GM19351 (cell line): ENCODE measurements at regions not wholly inside any gene's neighbourhood (a gene's known extent, or its start where the extent isn't known, plus 50 kb on each side); places are given as distances from the start of the nearest gene placed in this dataset.
"Not testable (repeated sequence)": the region's sequence is repeated elsewhere in the genome, so short reads cannot be mapped to it uniquely, and the experiment has no call there.

Source experiments
- ATAC-seq: cut with Tn5 transposase; IDR thresholded peaks from one replicate; pipeline ENCODE4 v1.9.1; 2021; ENCODE audit warnings: mild to moderate bottlenecking, moderate library complexity; ENCODE audit not compliant: unreplicated experiment

DNA sequence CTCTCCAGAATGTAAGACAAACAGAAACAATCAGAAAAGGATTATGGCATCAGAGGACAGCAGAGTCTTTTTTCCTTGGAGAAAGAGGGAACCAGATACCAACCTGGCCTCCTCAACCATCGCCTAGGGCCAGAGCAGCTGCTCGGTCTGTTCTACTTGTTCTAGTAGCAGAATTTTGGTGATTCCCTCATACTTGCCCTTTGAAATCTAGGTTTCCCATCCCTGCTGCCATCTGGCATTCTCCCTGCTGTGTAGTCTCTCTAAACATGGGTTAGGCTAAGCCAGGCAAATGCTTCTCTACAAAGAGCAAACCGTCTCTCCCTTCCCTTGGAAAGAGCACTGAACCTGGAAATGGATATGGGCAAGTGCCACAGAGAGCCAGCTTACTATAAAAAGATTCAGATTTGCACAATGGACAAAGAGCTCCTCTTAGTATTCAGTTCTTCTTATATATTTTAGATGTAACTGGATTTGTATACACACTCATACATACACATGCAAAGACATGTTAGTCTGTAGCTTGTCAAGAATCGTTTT lies 208.6 kb upstream of the ST6GAL2 start:
- no peak for ATAC-seq

DNA sequence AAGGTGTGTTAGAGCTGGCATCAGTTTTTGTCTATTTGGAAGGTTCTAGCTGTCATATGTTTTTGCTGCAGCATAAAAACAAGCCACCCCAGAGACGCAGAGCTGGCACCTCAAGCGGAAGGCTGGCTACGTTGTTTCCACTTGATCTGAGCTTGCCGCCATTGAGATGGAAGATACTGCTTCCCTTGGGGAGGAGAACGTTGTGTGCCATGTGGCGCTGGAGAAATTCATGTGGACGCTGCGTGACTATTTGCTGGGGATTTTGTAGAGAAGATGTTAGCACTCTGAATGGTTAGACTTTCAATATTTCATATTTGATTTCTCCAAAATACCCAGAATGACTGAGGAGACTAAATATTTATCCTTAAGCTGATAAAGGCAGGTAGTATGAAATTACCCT lies 216.2 kb upstream of the ST6GAL2 start:
- no peak for ATAC-seq

DNA sequence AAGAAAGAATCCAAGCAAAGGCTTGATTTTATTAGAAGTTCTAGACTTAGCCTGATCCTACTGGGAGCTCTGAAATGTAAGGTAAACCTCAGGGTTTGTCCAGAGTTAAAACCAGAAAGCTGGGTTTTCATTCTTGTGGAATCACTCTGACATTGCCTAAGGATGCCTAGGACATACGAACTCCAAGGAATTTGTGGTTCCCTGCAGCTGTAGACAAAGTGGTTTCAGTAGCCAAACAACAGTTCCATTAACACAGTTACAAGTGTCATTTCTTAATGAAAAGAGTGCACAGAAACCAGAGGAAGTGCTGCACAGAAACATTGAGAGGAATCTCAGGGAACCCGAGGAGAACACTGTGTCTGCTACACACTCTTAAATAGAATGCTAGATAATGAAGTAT lies 221.4 kb upstream of the ST6GAL2 start:
- ATAC-seq: no peak

DNA sequence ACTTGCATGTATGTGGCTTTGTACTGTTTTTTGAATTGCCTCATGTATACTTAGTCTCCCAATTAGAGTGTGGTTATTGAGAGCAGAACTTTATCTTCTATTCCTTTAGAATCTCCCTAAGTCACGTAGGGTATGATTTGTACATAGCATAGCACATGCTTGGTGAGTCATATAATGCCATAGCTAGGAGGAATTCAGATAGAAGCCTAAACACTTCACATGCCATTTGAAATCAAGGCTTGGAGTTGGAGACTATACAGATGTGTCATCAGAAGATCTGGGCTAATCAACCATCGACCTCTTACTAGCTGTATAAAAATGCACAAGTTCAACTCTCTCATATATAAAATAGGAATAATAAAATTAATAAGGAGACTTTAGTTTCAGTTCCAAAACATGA lies 222.6 kb upstream of the ST6GAL2 start:
- ATAC-seq: no peak

DNA sequence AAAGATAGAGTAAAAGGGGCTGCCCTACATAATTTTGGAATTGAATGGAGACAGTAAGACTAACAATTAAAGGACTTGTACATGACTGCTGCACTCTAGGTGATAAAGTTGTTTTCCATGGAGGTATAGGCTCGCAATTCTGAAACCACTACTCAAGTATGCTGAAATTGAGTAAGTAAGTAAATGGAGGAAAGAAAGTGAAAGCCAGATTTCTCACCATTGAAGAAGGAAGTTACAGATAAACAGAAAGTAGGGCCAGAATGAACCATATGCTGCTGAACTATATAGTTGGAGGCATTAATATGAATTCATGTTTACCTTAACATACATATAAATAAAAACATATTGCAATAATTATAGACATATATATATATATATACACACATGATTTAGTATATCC lies 225.7 kb upstream of the ST6GAL2 start:
- no peak for ATAC-seq

DNA sequence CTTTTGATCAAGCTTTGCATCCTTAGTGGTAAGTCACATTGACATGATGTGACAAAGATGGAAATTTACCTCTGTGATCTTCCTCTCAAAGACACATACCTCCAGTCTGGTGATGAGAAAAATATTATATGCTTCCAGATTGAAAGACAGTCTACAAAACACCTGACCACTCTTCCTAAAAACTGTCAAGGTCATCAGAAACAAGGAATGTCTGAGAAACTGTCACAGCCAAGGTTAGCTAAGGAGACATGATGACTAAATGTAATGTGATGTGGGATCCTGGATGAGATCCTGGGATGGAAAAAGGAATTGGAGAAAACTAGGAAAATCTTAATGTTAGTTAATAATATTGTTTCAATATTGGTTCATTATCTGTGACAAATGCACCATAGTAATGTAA lies 226.6 kb upstream of the ST6GAL2 start:
- ATAC-seq: no peak

DNA sequence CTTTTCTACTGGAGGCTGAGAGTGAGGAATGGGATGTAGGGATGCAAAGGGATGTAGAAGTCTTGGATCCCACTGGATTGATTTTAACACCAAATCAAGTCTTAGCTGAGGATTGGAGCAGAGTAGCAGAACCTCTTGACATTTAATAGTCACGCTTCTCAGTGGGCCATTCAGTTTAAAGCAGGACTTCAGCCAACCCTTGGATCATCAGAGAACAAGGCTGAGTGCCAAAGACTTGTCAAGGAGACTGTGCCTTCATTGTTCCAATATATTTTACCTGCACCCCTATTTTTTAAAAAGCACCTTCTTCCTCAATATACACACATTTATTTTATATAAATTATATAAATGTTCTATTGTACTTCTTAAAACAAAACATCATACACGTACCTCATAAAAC lies 242.4 kb upstream of the ST6GAL2 start:
- ATAC-seq: no peak

DNA sequence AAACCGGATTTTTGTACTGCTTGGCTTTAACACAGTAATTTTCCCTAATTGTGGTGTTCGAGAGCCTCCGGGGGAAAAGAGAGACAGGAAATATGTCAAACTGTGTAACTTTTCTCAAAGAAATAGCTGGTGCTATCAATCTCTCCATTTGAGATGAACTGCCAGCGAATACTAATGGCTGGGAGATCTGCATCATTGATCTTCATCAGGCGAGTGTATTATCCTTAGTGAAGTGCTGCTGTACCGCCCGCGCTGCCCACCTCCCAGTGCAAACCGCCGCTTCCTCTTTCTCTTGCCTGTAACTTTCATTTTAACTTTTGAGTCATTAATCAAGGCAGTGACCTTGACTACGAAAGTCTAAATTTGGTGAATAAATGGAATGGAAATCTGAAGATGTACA lies 246.1 kb upstream of the ST6GAL2 start:
- ATAC-seq: peak; percentile 88

DNA sequence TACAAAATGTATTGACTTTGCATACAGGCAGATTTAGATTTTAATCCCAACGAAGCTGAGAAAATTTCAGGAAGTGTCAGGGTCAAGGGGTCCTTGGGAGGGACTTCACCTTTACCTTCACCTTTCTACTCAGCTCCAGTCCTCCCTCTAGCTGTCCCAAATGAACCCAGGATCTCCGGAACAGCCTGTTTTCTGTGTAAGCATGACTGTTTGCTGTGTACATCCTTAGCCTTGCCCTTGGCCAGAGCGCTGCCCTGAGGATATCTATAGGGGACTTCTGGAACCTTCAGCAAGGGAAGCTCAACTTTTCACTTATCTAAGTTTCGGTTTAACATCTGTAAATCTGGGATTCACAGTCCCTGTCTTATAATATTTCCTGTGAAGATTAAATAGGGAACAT lies 246.8 kb upstream of the ST6GAL2 start:
- no peak for ATAC-seq

DNA sequence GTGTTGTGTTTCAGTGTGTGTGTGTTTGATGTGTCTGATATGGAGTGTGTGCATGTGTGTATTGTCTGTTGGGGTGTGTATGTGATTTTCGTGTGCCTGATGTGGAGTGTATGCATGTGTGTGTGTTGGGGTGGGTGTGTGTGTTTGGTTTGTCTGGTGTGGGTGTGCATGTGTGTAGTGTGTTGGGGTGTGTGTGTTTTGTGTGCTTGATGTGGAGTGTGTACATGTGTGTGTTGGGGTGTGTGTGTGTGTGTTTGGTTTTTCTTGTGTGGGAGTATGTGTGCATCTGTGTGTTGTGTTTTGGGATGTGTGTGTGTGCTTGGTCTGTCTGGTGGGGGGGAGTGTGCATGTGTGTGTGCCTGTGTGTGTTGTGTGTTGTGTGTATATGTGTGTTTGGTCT lies 247.4 kb upstream of the ST6GAL2 start:
- no peak for ATAC-seq

DNA sequence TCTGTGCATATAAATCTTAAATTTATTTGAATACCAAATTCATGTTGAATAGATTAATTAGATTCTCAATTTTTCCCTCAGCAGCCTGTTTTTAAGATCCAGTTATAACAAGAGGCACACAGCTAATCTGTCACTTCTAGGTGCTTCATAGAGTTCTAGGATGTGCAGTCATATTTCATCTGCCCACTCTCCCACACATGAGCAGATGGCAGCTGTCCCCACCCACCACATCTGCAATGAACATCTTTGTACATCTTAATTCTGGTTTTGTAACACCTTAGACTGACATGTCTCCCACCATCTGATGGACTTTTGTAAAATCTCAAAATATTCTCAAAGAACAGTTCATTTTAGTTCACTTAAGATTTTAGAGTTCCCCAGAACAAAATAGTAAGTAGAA lies 250.8 kb upstream of the ST6GAL2 start:
- no peak for ATAC-seq

DNA sequence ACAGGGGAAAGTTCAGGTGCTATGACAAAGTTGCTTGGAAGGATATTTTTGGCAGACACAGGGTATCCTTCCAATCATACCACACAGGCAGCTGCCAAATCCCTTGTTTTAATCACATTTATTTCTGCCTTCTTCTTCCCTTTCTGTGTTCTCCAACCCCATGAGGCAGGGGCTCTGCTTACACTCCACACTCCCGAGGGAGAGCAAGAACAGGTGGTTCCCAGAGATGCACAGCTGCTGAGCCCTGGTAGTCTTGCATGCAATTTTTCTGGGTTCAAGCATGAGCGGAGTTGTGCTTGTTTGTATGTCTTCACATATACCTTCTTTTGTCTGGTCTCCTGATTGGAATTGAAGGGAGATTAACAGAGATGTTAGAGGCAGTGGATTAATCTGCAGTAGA lies 251.7 kb upstream of the ST6GAL2 start:
- no peak for ATAC-seq

DNA sequence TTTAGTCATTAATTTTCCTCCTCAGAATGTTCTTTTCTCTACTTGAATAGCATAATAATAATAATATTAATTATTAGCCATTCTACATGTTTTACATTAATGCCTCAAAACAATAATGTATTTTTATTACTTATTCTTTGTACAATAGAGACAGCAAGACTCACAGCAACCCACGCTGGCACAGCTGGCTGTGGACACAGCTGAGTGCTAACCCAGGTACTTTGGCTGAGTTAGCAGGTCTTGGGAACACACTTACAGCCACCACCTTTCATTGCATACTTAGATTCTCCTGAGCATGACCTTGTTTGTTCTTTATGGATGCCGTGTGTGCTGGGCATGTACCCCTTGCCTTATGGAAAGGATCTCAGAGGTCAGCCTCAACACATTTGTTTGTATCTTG lies 260.2 kb upstream of the ST6GAL2 start:
- no peak for ATAC-seq

DNA sequence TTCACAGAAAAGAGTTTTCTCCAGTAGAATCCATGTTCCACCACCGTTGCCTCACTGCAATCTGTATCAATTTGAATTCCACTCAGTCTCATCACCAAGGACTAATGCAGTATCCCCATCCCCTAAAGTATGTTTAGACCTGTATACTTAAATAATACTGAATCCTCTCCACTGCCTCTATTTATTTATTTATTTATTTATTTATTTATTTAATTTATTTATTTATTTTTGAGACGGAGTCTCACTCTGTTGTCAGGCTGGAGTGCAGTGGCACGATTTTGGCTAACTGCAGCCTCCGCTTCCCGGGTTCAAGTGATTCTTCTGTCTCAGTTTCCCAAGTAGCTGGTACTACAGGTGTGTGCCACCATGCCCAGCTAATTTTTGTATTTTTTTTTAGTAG lies 260.7 kb upstream of the ST6GAL2 start:
- not testable (repeated sequence) for ATAC-seq

DNA sequence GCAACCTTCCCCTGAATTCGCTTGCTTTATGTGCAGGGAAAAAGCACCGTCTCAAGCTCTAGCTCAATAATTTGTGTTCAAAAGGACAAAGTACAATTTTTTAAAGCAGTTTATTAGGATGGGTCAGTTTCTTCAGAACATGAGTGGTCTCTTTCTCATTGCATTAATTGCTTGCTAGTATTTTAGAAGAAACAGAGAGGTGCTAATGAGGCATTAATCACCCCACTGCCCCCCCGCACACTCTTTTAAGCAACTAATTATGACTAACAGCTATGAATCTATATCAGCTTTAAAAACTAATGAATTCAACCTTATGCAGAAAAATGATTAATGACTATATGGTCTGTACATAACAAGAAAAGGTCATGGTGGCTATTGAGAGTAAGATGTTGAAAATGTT lies 262.1 kb upstream of the ST6GAL2 start:
- no peak for ATAC-seq

DNA sequence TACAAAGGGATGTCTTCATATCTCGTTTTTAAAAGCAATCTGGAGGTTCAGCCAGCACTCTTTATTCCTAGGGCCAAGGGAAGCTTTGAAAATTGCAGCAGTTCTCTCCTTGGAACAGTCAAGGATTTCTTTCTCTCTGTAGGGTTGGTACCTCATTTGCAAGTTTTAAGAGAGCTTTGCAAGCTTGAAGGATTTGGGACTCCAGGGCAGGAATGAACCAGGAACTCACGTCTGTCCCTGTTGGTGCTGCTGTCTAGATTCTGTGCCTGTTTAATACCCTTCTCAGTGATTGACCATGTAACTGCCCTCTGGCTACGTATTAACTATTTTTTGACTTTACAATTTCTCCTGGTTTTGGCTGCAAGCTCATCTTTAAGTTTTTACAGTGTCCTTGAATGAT lies 262.5 kb upstream of the ST6GAL2 start:
- no peak for ATAC-seq

DNA sequence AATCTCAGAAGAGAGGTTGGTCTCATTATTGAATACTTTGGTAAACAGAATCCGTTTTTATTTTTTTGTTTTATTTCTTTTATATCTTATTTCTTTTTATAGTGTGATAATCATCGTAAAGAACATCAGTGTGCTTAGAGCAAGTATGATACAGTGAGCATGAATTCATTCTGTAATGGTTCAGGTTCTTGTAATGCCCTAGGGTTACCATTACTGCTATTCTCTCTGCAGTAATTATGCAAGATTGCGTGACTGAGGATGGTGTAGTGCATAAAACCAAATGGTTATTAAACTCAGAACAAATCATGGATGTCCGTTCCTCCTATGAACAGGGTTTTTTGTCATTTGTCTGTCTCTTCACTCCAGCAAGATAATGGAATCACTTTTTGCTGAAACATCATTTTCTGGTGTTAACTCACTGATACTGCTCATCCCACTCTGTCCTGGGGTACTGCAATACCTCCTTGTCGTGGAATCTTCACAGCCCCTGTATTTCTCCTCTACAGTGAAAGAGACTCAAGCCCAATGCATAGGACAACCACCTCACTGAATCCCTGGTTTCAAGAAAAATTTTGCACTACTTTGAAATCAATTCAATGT lies 274.8 kb upstream of the ST6GAL2 start:
- no peak for ATAC-seq

DNA sequence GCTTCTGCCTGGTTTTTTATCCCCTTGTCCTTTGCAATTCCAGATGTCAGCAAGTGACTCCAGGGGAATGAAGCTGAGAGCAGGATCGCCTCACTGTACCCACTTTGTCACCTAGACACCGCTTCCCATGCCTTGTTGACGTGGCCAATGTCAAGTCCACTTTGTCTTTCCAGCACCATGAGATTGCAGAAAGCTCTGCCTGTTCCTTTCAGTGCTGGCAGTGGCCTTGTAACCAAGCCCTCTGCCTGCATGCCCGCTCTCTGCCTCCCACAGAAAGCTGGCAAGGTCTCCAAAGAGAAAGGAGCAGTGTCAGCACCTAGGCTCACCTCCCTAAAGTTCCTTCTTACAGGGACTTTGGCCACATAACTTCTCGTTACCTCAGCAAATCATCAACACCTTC lies 282.2 kb upstream of the ST6GAL2 start:
- ATAC-seq: no peak

DNA sequence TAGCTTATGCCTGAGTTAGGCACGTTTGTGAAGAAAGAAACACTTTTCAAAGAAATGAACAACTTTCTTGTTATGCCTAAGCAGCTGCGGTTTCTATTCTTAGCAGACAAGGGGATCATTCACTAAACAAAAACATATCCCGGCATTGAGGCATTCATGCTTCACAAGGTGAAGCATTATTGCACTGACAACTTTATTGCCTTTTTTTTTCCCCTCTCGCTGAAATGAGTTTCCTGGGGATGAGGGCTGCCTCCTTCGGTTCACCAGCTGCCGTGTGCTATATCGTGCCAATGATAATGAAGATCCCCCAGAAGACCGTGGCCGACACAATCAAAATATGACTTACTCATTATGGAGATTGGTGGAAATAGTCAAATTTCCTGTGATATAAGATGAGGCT lies 288.2 kb upstream of the ST6GAL2 start:
- ATAC-seq: no peak

DNA sequence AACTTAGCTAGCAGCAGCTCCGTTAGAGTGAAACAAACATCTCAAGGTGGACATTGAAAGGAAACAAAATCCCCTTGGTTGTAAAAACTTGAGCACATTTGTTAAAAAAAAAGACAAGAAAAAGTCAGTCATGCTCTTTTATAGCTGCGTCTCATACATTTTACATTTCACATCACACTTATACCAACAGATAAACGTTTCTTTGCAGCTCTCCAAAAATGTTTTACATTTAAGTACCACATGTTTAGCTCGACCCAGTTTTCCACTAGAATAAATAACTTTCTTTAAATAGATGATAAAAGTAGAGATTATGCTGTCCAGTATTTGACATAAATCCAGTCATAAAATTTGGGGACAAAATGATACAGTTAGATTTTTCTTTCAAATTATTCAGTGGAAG lies 297.0 kb upstream of the ST6GAL2 start:
- ATAC-seq: no peak

DNA sequence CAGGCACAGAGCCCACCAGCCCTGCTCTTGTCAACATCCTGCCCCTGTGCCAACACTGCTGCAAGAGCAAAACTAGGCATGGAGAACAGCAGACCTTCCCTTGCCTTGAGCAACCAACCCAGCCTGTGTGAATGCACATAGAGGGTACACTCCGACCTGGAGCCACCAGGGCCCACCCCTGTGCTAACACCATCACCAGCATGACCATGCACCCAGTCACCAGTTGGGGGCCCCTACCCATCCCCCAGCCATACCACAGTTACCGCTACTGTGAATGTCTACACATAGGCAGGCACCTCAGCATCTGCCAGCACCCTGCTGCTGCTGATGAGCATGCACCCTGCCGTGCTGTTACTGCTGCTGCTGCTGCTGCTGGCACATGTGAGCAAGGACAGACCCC lies 301.9 kb upstream of the ST6GAL2 start:
- no peak for ATAC-seq

DNA sequence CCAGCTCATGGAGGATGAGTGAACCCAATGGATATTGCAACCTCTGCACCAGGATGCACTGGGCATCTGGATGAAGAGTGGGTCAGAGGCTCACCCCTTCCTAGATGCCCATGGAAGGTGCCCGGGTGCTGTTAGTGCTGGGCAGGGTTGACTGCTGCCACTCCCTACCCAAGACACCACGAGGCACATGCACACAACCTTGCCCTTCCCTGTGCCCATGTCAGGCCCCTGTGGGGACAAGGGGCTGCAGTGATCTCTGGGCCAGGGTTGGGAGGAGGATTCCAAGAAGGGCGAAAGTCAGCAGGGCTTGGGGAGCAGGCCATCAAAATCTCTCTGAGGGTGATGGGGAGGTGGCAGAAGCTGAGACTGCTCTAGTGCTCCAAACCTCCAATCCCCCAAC lies 309.7 kb upstream of the ST6GAL2 start:
- ATAC-seq: no peak

DNA sequence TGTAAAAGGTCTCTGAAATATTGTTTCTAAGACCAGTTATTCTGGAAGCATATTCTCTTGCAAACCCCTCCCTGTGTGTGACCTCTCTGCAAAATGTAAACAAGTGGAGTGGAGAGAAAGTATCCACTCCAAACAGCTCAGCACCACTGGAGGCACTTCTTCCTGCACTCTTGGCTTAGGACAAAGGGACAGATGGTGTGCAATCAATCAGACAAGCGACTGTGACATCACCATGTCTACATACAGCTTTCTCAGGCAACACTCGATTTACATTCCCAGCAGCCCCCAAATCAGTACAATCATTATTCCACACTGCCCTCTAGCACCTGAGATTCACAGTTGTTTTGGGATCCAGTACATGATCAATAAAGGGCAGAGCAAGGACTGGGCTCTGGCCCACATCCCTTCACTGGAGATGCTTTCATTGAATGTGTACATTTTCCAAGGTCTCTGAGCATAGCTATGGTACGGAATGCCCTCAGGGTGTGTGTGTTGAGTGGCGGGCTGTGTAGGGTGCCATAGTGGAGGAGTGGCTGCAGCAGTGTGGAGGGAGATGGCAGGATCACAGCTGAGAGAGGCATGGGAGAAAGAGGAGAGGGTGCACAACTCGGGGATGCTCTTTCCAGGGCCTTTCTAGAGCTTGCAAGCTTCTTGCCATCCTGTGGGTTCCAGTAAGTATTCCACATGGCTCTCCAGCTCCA lies 311.8 kb upstream of the ST6GAL2 start:
- no peak for ATAC-seq
